ENCODE measurements at regions not wholly inside any gene's neighbourhood (a gene's known extent, or its start where the extent isn't known, plus 50 kb on each side); places are given as distances from the start of the nearest gene placed in this dataset.

GRCh38 chr3:148598619-148599018 is 99.1 kb upstream of the AGTR1 start:
- ATAC-seq, result no peak
- no TSS peak for BruUV-seq (replicated peaks)
- Histone ChIP-seq H3K4me1 (ENCODE audit: control insufficient read depth, insufficient read depth, low read length) (no peaks in the 10 kb centered on the region), H3K27me3 (ENCODE audit: control insufficient read depth, insufficient read depth, low read length) (no peaks in the 10 kb centered on the region), H3K27ac (ENCODE audit: low read length) (no peak overlapping the region), H3K36me3 (ENCODE audit: control insufficient read depth, insufficient read depth, low read length) (no peaks in the 10 kb centered on the region), H3K9me3 (ENCODE audit: control insufficient read depth, insufficient read depth, low read depth, low read length) (no peaks in the 10 kb centered on the region), H3K4me3 (ENCODE audit: low read depth in 2 of 2, low read length in 2 of 2) (no peak overlapping the region)
- DNase-seq (ENCODE audit: low read depth, low spot score), result no peak
- ChIA-PET POLR2A (no interaction called here), CTCF (no interaction called here)
- in situ Hi-C loops (cut with HindIII; ENCODE audit: low pct_unique_long_range_greater_than_20kb, low sequenced_read_pairs), result no loop called here
- intact Hi-C loops (cut with micrococcal nuclease; ENCODE audit: unreplicated experiment), result no loop called here
- TF ChIP-seq POLR2AphosphoS5 (IDR thresholded peaks at IDR 0.05; ENCODE audit: low read depth, low read length) (no peak), CTCF (IDR thresholded peaks at IDR 0.05) (no peak), TCF7L2 (IDR thresholded peaks at IDR 0.05; ENCODE audit: low read depth, low read length) (no peak), SIN3A (IDR thresholded peaks at IDR 0.05; ENCODE audit: borderline replicate concordance, insufficient read depth, low read depth, low read length) (no peak), REST (IDR thresholded peaks at IDR 0.05; ENCODE audit: insufficient read depth in 1 of 2, low read depth in 2 of 2, low read length in 1 of 2) (no peak)

- CTCF ChIA-PET, result no interaction called here
- Histone ChIP-seq H3K4me3 (ENCODE audit: low read depth in 2 of 2, low read length in 2 of 2) (no peak overlapping the region), H3K4me1 (ENCODE audit: control insufficient read depth, insufficient read depth, low read length) (no peaks in the 10 kb centered on the region), H3K9me3 (ENCODE audit: control insufficient read depth, insufficient read depth, low read depth, low read length) (no peaks in the 10 kb centered on the region), H3K36me3 (ENCODE audit: control insufficient read depth, insufficient read depth, low read length) (no peaks in the 10 kb centered on the region), H3K27ac (ENCODE audit: low read length) (no peak overlapping the region), H3K27me3 (ENCODE audit: control insufficient read depth, insufficient read depth, low read length) (no peaks in the 10 kb centered on the region)
- in situ Hi-C loops (cut with HindIII; ENCODE audit: low pct_unique_long_range_greater_than_20kb, low sequenced_read_pairs), result no loop called here
- POLR2A ChIA-PET, result interaction anchor here (0.6 kb wide), 1 partner anchor 831 kb away, joined by 4 read pairs; no protein-coding TSS in a partner anchor
- DNase-seq (ENCODE audit: low read depth, low spot score) (no peak), ATAC-seq (no peak)
- no TSS peak for BruUV-seq (replicated peaks)
- intact Hi-C loops (cut with micrococcal nuclease; ENCODE audit: unreplicated experiment), result no loop called here
- TF ChIP-seq CTCF (IDR thresholded peaks at IDR 0.05) (no peak), TCF7L2 (IDR thresholded peaks at IDR 0.05; ENCODE audit: low read depth, low read length) (no peak), SIN3A (IDR thresholded peaks at IDR 0.05; ENCODE audit: borderline replicate concordance, insufficient read depth, low read depth, low read length) (no peak), POLR2AphosphoS5 (IDR thresholded peaks at IDR 0.05; ENCODE audit: low read depth, low read length) (no peak), REST (IDR thresholded peaks at IDR 0.05; ENCODE audit: insufficient read depth in 1 of 2, low read depth in 2 of 2, low read length in 1 of 2) (no peak)
Measured at GRCh38 chr3:148599481-148599880, 98.2 kb upstream of the AGTR1 start.

All from Panc1 (cell line).